PC-3 (cell line): ENCODE measurements at regions not wholly inside any gene's neighbourhood (a gene's known extent, or its start where the extent isn't known, plus 50 kb on each side); places are given as distances from the start of the nearest gene placed in this dataset.

ENCODE experiments used
- ATAC-seq: fragments of 200-7000 bp; cut with Tn5 transposase; 2 replicates; pipeline ENCODE4 v1.9.1; 2020; ENCODE audit warnings: mild to moderate bottlenecking, moderate library complexity
- BruUV-seq: library from RNA; stranded (reverse); fragments of 400-500 nt; replicated peaks from 2 replicates; lab custom pipeline; 2021; lab: Mats Ljungman, UMichigan
- CTCF ChIA-PET: fragments of 300-600 bp; sonication (Branson Sonifier 250); formaldehyde crosslinking; loops from one replicate; lab custom pipeline; 2022; ENCODE audit warnings: antibody characterized with exemption; lab: Charles Lee
- POLR2A ChIA-PET: fragments of 300-600 bp; sonication (Branson Sonifier 250); formaldehyde crosslinking; loops from one replicate; lab custom pipeline; 2022; ENCODE audit warnings: antibody characterized with exemption; ENCODE audit not compliant: unreplicated experiment; lab: Charles Lee
- DNase-seq: peaks from one replicate; pipeline ENCODE4 v3.0.0-alpha.2; 2015
- H2AFZ ChIP-seq: fragments of 300-600 bp; sonication (generic); 2 replicates; pipeline ENCODE4 v1.6.0; 2016; ENCODE audit warnings: antibody characterized with exemption, low read length
- H3F3A ChIP-seq: fragments of 300-600 bp; sonication (generic); one replicate; pipeline ENCODE4 v1.6.0; 2017; ENCODE audit warnings: antibody characterized with exemption, low read length, control low read depth, mild to moderate bottlenecking; ENCODE audit not compliant: unreplicated experiment
- H3K27ac ChIP-seq: fragments of 300-600 bp; sonication (generic); 2 replicates; pipeline ENCODE4 v1.5.1; 2016; ENCODE audit warnings: mild to moderate bottlenecking, low read length
- H3K27me3 ChIP-seq: fragments of 300-600 bp; sonication (generic); 2 replicates; pipeline ENCODE4 v1.6.1; 2016; ENCODE audit warnings: low read length, mixed read lengths
- H3K36me3 ChIP-seq: fragments of 300-600 bp; sonication (generic); 2 replicates; pipeline ENCODE4 v1.6.1; 2016; ENCODE audit warnings: low read depth, mixed run types, low read length, mixed read lengths
- H3K4me1 ChIP-seq: fragments of 300-600 bp; sonication (generic); 2 replicates; pipeline ENCODE4 v1.5.1; 2016; ENCODE audit warnings: low read length; ENCODE audit not compliant: insufficient read depth
- H3K4me2 ChIP-seq: fragments of 300-600 bp; sonication (generic); 2 replicates; pipeline ENCODE4 v1.6.0; 2016; ENCODE audit warnings: low read length
- H3K4me3 ChIP-seq: fragments of 300-600 bp; sonication (generic); 2 replicates; pipeline ENCODE4 v1.5.1; 2016; ENCODE audit warnings: mild to moderate bottlenecking, low read length, mixed read lengths
- H3K79me2 ChIP-seq: fragments of 300-600 bp; sonication (generic); 2 replicates; pipeline ENCODE4 v1.6.1; 2017; ENCODE audit warnings: low read length, mixed read lengths
- H3K9ac ChIP-seq: fragments of 300-600 bp; sonication (generic); 2 replicates; pipeline ENCODE4 v1.6.0; 2016; ENCODE audit warnings: mild to moderate bottlenecking, low read length
- H3K9me2 ChIP-seq: fragments of 300-600 bp; sonication (generic); replicated peaks from 2 replicates; pipeline ENCODE4 v1.6.1; 2016; ENCODE audit warnings: mixed run types, low read length, mixed read lengths
- H3K9me3 ChIP-seq: fragments of 300-600 bp; sonication (generic); 2 replicates; pipeline ENCODE4 v1.6.1; 2016; ENCODE audit warnings: low read length, mixed read lengths
- H4K20me1 ChIP-seq: fragments of 300-600 bp; sonication (generic); 2 replicates; pipeline ENCODE4 v1.6.1; 2016; ENCODE audit warnings: low read length, mixed read lengths
- EZH2 ChIP-seq: fragments of 300-600 bp; sonication (generic); IDR thresholded peaks from one replicate; pipeline ENCODE4 v1.6.1; 2017; ENCODE audit warnings: antibody characterized with exemption, mild to moderate bottlenecking, low read length; ENCODE audit not compliant: unreplicated experiment
- EZH2phosphoT487 ChIP-seq: fragments of 300-600 bp; sonication (generic); IDR thresholded peaks from 2 replicates; pipeline ENCODE4 v1.6.1; 2018; ENCODE audit warnings: mild to moderate bottlenecking, antibody characterized with exemption, low read length, borderline replicate concordance
- intact Hi-C: fragments of 100-400 bp; cut with micrococcal nuclease; formaldehyde crosslinking; loops from 2 replicates; pipeline ENCODE4 v1.9.0; 2023
- TF ChIP-seq, protein P1 (sequence below): fragments of 300-600 bp; sonication (generic); conservative IDR thresholded peaks from 2 replicates; pipeline ENCODE4 v1.5.1; 2017; ENCODE audit warnings: antibody characterized with exemption, low read depth, mild to moderate bottlenecking, low read length

DNA sequence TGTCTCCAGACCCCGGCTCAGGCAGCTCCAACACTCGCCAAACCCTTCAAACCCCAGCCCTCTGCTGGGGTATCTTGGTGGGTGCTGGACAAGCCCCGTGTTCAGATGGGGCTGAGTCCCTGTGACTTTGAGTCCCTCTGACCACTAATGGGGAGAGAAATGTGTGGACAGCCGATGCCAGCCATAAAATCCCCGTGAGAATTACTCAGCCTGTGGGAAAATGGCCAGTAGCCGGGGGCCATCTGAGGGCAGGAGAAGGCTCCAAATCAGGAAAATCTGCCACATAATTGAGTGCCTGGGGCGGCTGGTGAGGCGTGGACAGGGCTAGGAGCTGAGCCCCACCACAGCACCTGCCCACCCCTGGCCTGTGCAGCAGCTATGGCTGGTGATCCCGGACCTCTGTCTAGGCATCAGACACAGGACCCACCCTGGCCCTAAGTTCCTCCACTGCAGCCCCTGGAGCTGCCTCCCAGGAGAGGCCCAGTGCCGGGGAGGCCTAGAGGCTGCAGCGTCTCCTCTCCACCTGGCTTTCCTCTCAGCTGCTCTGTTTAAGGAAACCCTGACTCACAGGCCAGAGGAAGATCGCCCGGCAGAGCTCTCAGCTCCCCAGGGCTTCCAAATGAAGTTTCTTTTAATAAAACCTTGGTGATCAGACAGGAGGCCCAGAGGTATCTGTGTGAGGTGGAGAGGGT, 53.7 kb upstream of the SLCO4A1 start:
- Histone ChIP-seq H3K9me2 (no peaks in the 10 kb centered on the region), H3K9ac (peak overlapping the region; percentile 39; the same call in 1 of the 2 replicates), H3K4me3 (no peak overlapping the region), H3F3A (no peaks in the 10 kb centered on the region), H4K20me1 (no peaks in the 10 kb centered on the region), H3K36me3 (no peaks in the 10 kb centered on the region), H3K79me2 (no peaks in the 10 kb centered on the region), H2AFZ (no peak overlapping the region), H3K27ac (peak overlapping the region; percentile 85), H3K4me2 (peak overlapping the region; percentile 50), H3K4me1 (peaks cover 36% of the 10 kb centered on the region), H3K27me3 (no peaks in the 10 kb centered on the region; the same call in 1 of the 2 replicates), H3K9me3 (no peaks in the 10 kb centered on the region)
- ChIA-PET POLR2A (interaction anchor here (0.6 kb wide), 2 partner anchors 15 to 202 kb away, joined by 3 to 23 read pairs; partner anchors contain the start of gene RPS21), CTCF (interaction anchor here (0.8 kb wide), 1 partner anchor 12 kb away, joined by 3 read pairs; no protein-coding TSS in a partner anchor)
- TF ChIP-seq, protein P1, sequence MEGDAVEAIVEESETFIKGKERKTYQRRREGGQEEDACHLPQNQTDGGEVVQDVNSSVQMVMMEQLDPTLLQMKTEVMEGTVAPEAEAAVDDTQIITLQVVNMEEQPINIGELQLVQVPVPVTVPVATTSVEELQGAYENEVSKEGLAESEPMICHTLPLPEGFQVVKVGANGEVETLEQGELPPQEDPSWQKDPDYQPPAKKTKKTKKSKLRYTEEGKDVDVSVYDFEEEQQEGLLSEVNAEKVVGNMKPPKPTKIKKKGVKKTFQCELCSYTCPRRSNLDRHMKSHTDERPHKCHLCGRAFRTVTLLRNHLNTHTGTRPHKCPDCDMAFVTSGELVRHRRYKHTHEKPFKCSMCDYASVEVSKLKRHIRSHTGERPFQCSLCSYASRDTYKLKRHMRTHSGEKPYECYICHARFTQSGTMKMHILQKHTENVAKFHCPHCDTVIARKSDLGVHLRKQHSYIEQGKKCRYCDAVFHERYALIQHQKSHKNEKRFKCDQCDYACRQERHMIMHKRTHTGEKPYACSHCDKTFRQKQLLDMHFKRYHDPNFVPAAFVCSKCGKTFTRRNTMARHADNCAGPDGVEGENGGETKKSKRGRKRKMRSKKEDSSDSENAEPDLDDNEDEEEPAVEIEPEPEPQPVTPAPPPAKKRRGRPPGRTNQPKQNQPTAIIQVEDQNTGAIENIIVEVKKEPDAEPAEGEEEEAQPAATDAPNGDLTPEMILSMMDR, result no peak
- TF ChIP-seq EZH2phosphoT487, result no peak
- ATAC-seq (peak; percentile 44), DNase-seq (peak; percentile 60)
- BruUV-seq, result no TSS peak
- intact Hi-C loops, result no loop called here

DNA sequence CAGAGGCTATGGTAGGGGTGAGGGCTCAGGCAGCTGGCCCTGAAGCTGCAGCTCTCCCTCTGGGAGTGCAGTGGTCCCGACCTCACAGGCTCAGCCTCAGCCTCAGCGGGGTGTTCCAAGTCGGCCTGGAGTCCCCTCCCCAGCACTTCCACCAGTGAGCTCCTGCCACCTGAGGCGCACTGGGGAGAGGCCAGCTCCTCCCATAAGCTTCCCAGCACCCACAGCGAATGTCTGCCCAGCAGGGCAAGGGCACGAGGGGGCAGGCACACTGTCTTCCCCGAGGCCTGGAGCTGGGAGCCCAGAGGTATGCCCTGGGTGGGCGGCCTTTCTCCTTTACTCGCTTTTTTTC, 53.2 kb upstream of the SLCO4A1 start:
- Histone ChIP-seq H3K4me1 (peaks cover 36% of the 10 kb centered on the region), H2AFZ (no peak overlapping the region), H3F3A (no peaks in the 10 kb centered on the region), H3K27ac (peak overlapping the region; percentile 85), H3K79me2 (no peaks in the 10 kb centered on the region), H3K9me2 (no peaks in the 10 kb centered on the region), H3K27me3 (no peaks in the 10 kb centered on the region; the same call in 1 of the 2 replicates), H3K36me3 (no peaks in the 10 kb centered on the region), H4K20me1 (no peaks in the 10 kb centered on the region), H3K9ac (peak overlapping the region; percentile 39; the same call in 1 of the 2 replicates), H3K4me2 (peak overlapping the region; percentile 50), H3K9me3 (no peaks in the 10 kb centered on the region), H3K4me3 (no peak overlapping the region)
- ATAC-seq (no peak), DNase-seq (no peak)
- CTCF ChIA-PET, result no interaction called here
- no TSS peak for BruUV-seq
- POLR2A ChIA-PET, result interaction anchor here (0.6 kb wide), 1 partner anchor 35 kb away, joined by 7 read pairs; no protein-coding TSS in a partner anchor
- intact Hi-C loops, result no loop called here
- TF ChIP-seq EZH2 (no peak), EZH2phosphoT487 (no peak)
- TF ChIP-seq, protein P1, result no peak

DNA sequence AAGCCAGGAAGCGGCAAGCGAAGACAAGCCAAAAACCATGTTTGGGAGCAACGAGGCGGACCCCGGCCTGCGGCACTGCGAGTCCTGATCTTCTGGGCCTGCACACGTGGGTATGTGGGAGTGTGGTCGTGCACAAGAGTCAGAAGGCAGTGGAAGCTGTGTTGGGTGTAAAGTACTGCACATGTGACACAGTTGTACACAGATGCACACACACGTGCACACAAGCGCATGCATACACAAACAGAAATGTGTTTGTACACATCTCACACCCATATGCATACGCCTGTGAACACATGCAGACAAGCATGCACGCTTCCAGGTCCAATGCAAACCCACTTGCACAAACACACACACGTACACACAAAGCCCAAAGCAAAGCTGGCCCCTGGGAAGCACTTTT, 52.6 kb upstream of the SLCO4A1 start:
- Histone ChIP-seq H3F3A (no peaks in the 10 kb centered on the region), H3K9me3 (no peaks in the 10 kb centered on the region), H3K9me2 (no peaks in the 10 kb centered on the region), H3K79me2 (no peaks in the 10 kb centered on the region), H3K27me3 (no peaks in the 10 kb centered on the region), H2AFZ (no peak overlapping the region), H3K27ac (peak overlapping the region; percentile 85), H3K36me3 (no peaks in the 10 kb centered on the region), H3K4me2 (peak overlapping the region; percentile 29), H3K4me3 (no peak overlapping the region), H4K20me1 (no peaks in the 10 kb centered on the region), H3K4me1 (peaks cover 36% of the 10 kb centered on the region), H3K9ac (peak overlapping the region; percentile 29; the same call in 1 of the 2 replicates)
- ChIA-PET CTCF (no interaction called here), POLR2A (interaction anchor here (0.6 to 1.0 kb wide), 3 partner anchors 14 to 337 kb away, joined by 3 to 7 read pairs (median 3); no protein-coding TSS in a partner anchor)
- no TSS peak for BruUV-seq
- intact Hi-C loops, result loop anchor here (1.0 kb wide), 1 partner anchor 13 kb away; no protein-coding TSS in a partner anchor
- TF ChIP-seq EZH2phosphoT487, result no peak
- TF ChIP-seq, protein P1, result no peak
- TF ChIP-seq EZH2, result no peak
- DNase-seq, result no peak
- ATAC-seq, result no peak
